Calu3 (cell line): ENCODE measurements at regions not wholly inside any gene's neighbourhood (a gene's known extent, or its start where the extent isn't known, plus 50 kb on each side); places are given as distances from the start of the nearest gene placed in this dataset.
"Not testable (repeated sequence)": the region's sequence is repeated elsewhere in the genome, so short reads cannot be mapped to it uniquely, and the experiment has no call there.

Source experiments
- BruUV-seq: library from RNA; stranded (reverse); fragments of 400-500 nt; replicated peaks from 2 replicates; lab custom pipeline; 2021; lab: Mats Ljungman, UMichigan
- CTCF ChIA-PET: fragments of 300-600 bp; sonication (Branson Sonifier 250); formaldehyde crosslinking; loops from one replicate; lab custom pipeline; 2022; ENCODE audit warnings: antibody characterized with exemption; lab: Charles Lee
- DNase-seq: peaks from one replicate; pipeline ENCODE4 v3.0.0; 2022
- H3K27ac Mint-ChIP-seq: one replicate; pipeline ENCODE4 v1.8.0; 2022; ENCODE audit warnings: mixed read lengths; ENCODE audit not compliant: unreplicated experiment
- H3K27me3 Mint-ChIP-seq: one replicate; pipeline ENCODE4 v1.8.0; 2022; ENCODE audit warnings: mixed read lengths; ENCODE audit not compliant: unreplicated experiment
- H3K36me3 Mint-ChIP-seq: one replicate; pipeline ENCODE4 v1.8.0; 2022; ENCODE audit warnings: mild to moderate bottlenecking, moderate library complexity, mixed read lengths; ENCODE audit not compliant: insufficient read depth, unreplicated experiment
- H3K4me1 Mint-ChIP-seq: one replicate; pipeline ENCODE4 v1.8.0; 2022; ENCODE audit warnings: mild to moderate bottlenecking, low read depth, mixed read lengths; ENCODE audit not compliant: unreplicated experiment
- H3K4me3 Mint-ChIP-seq: one replicate; pipeline ENCODE4 v1.8.0; 2022; ENCODE audit warnings: mild to moderate bottlenecking, low read depth, moderate library complexity, mixed read lengths; ENCODE audit not compliant: unreplicated experiment
- H3K9me3 Mint-ChIP-seq: one replicate; pipeline ENCODE4 v1.8.0; 2022; ENCODE audit warnings: low read depth, mixed read lengths; ENCODE audit not compliant: unreplicated experiment
- CTCF ChIP-seq: fragments of 200-600 bp; IDR thresholded peaks from one replicate; pipeline ENCODE4 v1.8.0; 2022; ENCODE audit warnings: antibody characterized with exemption; ENCODE audit not compliant: unreplicated experiment
- intact Hi-C: fragments of 100-400 bp; cut with micrococcal nuclease; formaldehyde crosslinking; loops from one replicate; pipeline ENCODE4 v1.10.0; 2022; ENCODE audit not compliant: unreplicated experiment

- Mint-ChIP-seq H3K27ac (no peak overlapping the region), H3K36me3 (no peaks in the 10 kb centered on the region), H3K4me3 (no peak overlapping the region), H3K9me3 (peaks cover 6% of the 10 kb centered on the region), H3K4me1 (no peaks in the 10 kb centered on the region), H3K27me3 (no peaks in the 10 kb centered on the region)
- TF ChIP-seq CTCF = no peak
- DNase-seq = no peak
- CTCF ChIA-PET = no interaction called here
- intact Hi-C loops = no loop called here
- no TSS peak for BruUV-seq
Measured at GRCh38 chr13:65368832-65369231, 1861.3 kb downstream of the PCDH9 start.

DNA sequence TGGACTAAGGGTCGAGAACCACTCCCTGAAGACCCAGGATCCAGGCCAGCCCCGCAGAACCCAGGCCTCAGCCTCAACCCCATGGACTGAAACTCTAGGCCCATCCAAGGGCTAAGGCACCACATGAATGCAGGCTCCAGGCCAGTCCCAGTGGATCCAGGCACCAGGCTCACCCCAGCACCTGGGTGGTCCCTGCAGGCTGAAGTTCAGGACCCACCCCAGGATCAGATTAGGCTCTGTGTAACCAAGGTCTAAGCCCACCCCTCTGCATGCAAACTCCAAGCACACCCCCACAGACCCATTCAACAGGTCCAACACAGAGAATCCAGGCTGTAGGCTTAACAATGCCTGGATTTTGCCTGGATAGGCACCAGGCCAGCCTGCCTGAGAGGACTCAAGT is 1876.2 kb downstream of the PCDH9 start:
- H3K27ac Mint-ChIP-seq = no peak overlapping the region
- TF ChIP-seq CTCF = no peak
- intact Hi-C loops = no loop called here

GRCh38 chr13:65353150-65353549 is 1877.0 kb downstream of the PCDH9 start:
- CTCF ChIA-PET, H3K9me3 Mint-ChIP-seq, H3K4me1 Mint-ChIP-seq, BruUV-seq, H3K27ac Mint-ChIP-seq, H3K36me3 Mint-ChIP-seq, H3K4me3 Mint-ChIP-seq, intact Hi-C loops, H3K27me3 Mint-ChIP-seq, DNase-seq: not testable (repeated sequence)

More for the DNA sequence above, 1876.2 kb downstream of the PCDH9 start:
- Mint-ChIP-seq H3K27me3 (no peaks in the 10 kb centered on the region), H3K4me3 (no peak overlapping the region), H3K9me3 (peaks cover 5% of the 10 kb centered on the region), H3K36me3 (no peaks in the 10 kb centered on the region), H3K4me1 (no peaks in the 10 kb centered on the region)
- BruUV-seq = no TSS peak
- CTCF ChIA-PET = no interaction called here
- no peak for DNase-seq

- H3K27ac Mint-ChIP-seq = no peak overlapping the region
- no peaks in the 10 kb centered on the region for H3K36me3 Mint-ChIP-seq
- no peak for DNase-seq
- intact Hi-C loops = no loop called here
- H3K4me1 Mint-ChIP-seq = no peaks in the 10 kb centered on the region
- no peaks in the 10 kb centered on the region for H3K27me3 Mint-ChIP-seq
- BruUV-seq = no TSS peak
- H3K9me3 Mint-ChIP-seq = no peaks in the 10 kb centered on the region
- H3K4me3 Mint-ChIP-seq = no peak overlapping the region
- no peak for TF ChIP-seq CTCF
- CTCF ChIA-PET = no interaction called here
Measured at GRCh38 chr13:65347420-65348030, 1882.6 kb downstream of the PCDH9 start.

- intact Hi-C loops = no loop called here
- H3K36me3 Mint-ChIP-seq = no peaks in the 10 kb centered on the region
- CTCF ChIA-PET = no interaction called here
- no peak for DNase-seq
- BruUV-seq = no TSS peak
- H3K27ac Mint-ChIP-seq = no peak overlapping the region
- H3K9me3 Mint-ChIP-seq = no peaks in the 10 kb centered on the region
- no peak overlapping the region for H3K4me3 Mint-ChIP-seq
- H3K27me3 Mint-ChIP-seq = no peaks in the 10 kb centered on the region
- no peak for TF ChIP-seq CTCF
- H3K4me1 Mint-ChIP-seq = no peaks in the 10 kb centered on the region
Measured at GRCh38 chr13:65343898-65344663, 1886.1 kb downstream of the PCDH9 start.
